HG02642 (cell line): ENCODE measurements at regions not wholly inside any gene's neighbourhood (a gene's known extent, or its start where the extent isn't known, plus 50 kb on each side); places are given as distances from the start of the nearest gene placed in this dataset.
"Not testable (repeated sequence)": the region's sequence is repeated elsewhere in the genome, so short reads cannot be mapped to it uniquely, and the experiment has no call there.

Experiments
- ATAC-seq: cut with Tn5 transposase; IDR thresholded peaks from one replicate; pipeline ENCODE4 v1.9.1; 2021; ENCODE audit warnings: mild to moderate bottlenecking; ENCODE audit not compliant: unreplicated experiment, poor library complexity

DNA sequence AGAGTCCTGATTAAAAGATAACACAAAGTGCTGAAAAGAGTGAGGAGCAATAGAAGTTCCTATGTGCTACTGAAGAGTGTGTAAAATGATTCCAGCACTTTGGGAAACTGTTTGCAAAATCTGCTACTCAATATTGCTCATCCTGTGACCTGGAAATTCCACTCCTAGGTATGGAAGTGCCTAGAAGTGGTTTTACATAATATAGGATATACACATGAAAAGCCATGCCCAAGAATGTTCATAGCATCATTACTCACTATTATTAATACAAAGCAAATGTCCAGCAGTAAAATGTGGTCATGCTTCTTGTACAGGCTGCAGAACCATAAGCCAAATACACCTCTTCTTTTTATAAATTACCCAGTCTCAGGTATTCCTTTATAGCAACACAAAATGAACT, 53.2 kb upstream of the CNIH3 start:
- ATAC-seq: not testable (repeated sequence)

- no peak for ATAC-seq
Observed at GRCh38 chr1:224563666-224564065, 52.5 kb upstream of the CNIH3 start.

GRCh38 chr1:224564454-224565084, 51.5 kb upstream of the CNIH3 start:
- no peak for ATAC-seq

- ATAC-seq: no peak
Observed at GRCh38 chr1:224565186-224565585, 50.9 kb upstream of the CNIH3 start.

DNA sequence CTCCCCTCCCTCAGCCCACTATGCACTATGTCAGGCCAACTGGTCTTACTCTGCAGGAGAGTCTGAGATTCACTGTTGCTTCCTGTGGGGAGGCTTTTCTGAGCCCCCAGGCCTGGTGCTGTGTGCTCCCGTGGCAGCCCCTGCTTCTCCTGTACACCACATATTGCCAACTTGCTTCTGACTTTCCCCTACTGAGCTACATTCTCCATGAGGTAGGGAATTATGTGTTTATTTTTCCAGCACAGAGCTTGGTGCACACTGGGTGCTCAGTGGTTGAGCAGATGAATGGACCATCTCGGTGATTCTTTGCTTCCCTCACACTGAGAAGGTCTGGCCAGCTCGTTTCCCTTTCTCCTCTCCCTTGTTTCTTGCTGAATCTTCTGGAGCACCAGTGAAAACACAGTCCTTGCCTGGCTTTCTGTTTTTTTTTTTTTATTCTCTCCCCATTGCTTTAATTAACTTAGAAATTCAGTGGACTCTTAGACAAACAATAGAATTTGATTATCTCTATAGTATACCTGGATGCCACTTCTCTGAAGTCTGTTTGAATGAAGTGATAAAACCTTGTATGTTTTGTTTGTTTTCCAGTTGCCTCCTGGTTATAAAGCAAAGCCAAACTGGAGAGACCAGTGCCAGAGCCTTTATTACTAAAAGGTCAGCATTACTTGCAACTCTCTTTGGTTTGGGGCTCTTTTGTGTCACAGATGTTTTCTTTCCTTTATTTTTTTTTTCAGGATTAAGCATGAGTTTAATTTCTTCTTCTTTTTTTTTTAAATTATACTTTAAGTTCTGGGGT, 50.3 kb upstream of the CNIH3 start:
- no peak for ATAC-seq
